IPS DF 19.7 (cell line): ENCODE measurements at regions not wholly inside any gene's neighbourhood (a gene's known extent, or its start where the extent isn't known, plus 50 kb on each side); places are given as distances from the start of the nearest gene placed in this dataset.

ENCODE experiments used
- DNase-seq: peaks from one replicate; pipeline ENCODE4 v3.0.0-alpha.2; 2013; ENCODE audit warnings: low read depth, low spot score

DNA sequence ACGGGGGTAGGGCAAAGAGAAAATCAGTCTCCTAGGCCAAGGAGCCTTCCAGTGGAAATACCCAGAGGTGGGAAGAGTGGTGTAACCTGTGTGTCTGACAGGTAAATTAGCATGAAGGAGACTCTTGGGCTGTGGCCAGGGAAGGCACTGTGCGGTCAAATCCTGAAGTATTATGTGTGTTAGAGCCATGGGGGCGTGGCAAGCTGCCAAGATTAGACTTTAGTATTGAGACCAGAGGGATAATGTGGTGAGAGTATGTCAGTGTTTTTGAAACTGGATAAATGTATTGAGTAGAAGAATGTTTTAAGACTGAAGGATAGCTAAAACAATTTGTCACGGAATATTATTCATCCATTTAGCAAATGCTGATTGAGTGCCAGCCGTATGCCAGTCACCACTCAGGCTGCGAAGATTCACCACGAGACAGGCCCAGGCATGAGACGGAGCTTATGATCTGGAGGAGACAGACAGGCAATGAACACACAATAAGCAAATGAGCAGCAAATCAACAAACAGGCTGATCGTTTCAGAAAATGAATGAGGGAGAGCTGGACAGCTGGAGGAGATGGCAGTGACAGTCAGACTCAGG, 445.9 kb downstream of the MCTP2 start:
- no peak for DNase-seq

DNA sequence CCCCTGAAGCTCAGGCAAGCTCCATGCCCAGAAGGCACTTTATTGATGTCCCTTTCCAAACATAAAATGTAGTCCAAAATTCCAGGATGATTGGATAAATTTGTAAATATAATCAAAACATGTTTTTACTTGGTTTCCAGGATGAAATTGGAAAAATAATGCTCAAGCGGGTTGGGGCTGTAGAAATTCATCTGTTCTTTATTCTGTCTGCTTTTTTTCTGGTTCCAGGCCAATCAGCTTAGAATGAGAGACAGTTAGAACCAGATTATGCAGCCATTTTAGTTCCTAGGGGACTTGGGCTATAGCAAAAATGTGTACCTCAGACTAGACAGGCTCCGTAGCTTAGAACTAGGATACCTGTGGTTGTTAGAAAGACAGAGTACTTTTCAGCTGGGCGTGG, 450.8 kb downstream of the MCTP2 start:
- no peak for DNase-seq

DNA sequence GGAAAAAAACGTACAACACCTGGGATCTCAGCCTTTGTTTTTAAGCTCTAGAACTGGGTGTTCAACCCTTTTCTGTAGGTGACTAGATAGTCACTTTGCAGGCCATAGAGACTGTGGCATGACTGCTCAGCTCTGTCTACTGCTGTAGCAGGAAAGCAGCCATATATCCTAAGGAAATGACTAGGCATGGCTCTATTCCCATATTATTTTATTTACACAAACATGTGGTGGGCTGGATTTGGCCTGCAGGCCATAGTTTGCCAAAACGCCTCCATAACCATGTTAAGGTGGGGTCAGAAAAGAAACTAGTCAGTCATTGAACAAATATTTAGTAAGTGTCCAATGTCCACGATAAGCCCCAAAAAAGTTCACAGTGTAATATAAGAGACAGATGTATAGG, 452.5 kb downstream of the MCTP2 start:
- DNase-seq: no peak

DNA sequence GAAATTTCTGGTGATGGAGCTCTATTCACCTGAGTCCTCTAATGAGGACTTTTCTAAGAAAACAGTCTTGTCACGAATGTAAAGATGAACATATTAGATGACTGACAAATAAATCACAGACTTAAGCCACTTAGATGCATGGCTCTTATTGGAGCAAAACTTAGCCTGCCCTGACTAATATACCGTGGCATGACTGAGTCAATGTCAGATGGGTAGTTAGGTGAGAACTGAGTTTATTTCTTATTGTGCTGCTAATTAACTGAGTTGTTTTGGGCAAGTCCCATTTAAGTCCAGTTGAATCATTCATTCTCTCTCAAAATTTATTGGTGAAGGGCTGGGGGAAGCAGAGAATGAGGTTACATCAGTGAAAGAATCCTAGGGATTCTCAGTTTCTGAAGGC, 459.8 kb downstream of the MCTP2 start:
- no peak for DNase-seq

DNA sequence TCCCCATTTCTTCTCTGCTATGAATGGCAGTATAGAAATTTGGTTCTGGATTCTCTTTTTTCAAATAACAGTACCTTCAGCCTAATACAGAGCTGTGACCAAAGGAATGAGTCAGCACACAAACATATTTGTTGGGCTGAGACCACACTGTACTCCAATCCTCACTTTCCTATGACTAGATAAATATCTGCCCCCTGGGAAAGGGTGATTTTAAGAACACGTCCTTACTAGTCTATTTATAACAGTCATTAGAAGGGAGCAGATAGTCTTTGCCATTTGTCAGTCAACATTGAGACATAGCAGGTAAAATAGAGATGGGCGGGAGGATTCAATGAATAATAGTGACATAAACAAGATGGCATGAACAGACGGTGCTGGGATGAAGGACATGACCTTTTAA, 461.3 kb downstream of the MCTP2 start:
- no peak for DNase-seq

DNA sequence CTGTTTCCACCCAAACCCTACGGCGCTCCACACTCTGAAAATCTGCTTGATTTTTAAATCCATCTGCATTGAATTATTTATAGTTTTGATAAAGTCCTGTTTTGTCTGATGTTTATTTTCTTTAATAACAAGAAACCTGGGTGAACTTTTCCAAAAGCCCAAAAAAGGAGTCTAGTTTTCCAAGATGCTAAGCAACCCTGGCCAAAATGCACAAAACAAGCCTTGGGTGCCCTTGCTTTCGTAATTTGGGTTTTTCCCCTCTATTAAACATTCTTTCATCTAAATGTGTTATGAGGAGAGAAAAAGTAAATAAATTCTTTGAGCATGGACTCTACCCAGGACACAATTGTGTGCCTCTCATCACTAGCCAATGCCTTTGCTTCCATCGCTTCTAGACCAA, 468.9 kb downstream of the MCTP2 start:
- no peak for DNase-seq

DNA sequence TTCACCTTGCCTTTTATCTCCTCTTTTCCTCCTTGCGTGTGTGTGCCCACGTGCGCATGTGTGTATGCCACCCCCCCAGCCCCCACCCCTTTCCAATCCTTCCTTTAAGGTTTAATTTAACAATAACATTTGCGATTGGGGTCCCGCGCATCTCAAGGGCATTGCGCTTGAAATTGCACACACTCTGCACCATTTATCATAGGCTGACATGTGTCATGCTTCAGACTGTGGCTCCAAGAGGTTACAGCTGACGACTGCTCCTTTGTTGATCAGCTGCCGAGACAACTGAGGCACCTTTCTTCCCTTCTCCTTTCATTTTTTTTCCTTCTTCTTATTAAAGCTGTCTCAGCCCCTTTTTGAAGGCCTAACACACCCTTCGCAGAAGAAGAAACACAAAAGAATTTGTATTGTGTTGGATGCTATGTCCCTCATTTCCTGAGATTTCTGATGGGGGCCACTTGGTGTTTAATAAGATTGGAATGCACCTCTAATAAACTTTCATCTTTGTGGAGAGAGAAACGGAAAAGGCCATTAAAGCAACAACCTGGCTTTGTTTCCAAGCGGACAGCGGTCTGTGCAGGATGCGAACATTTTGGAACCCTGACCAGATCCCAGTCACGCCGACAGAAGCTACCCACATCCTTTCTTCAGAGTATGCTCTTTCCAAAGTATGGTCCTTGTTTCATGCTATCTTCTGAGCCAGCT, 470.1 kb downstream of the MCTP2 start:
- no peak for DNase-seq

DNA sequence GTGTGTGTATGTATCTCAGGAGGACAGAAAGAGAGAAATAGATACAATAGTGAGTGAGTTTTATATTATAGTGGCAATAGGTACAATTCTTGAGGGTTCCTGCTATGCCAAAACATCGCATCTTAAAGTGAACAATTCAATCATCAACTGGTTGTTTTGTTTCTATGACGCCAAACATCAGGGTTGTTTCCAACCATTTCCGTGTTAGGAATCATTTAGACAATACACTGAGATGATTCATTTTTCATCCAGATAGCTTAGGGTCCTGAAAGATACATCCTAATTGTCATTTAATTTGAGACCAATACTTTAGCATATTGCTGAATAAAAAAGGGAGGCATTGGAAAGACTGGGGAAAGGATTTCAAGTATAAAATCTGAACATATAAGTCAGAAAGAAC, 472.2 kb downstream of the MCTP2 start:
- DNase-seq: no peak

DNA sequence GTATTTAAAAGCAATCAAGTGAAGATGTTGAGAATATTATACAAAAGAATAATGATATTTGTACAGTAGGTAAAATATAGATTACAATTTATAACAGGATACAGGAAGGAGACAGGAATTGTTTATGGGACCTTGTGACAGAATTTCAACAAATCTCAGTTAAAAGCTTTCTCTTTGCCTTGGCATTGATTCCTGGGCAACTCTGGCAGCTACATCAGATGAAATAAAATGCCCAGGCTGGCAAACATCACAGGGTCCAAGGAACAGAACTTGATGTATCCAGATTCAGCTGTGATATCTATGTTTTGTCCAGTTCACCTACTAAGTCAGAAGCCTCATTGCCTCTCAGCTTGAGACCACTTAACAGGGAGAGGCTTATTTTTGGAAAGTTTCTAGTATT, 473.1 kb downstream of the MCTP2 start:
- no peak for DNase-seq

DNA sequence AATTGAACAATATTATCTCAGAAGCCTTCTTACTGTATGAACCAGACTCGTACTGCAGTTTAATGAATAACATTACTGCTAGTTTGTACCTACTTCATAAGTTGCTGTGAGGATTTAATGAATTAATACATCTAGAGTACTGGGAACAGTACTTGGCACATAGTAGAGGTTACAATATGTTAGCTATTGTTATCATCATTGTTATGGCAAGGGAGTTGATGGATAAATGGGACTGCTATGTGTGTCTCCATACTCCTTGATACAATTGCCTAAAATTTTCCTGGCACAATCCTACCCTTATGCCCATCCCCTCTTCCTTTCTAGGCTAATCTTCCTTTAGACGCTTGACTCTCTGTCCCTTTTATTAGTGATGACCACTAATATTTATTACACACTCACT, 473.6 kb downstream of the MCTP2 start:
- no peak for DNase-seq

DNA sequence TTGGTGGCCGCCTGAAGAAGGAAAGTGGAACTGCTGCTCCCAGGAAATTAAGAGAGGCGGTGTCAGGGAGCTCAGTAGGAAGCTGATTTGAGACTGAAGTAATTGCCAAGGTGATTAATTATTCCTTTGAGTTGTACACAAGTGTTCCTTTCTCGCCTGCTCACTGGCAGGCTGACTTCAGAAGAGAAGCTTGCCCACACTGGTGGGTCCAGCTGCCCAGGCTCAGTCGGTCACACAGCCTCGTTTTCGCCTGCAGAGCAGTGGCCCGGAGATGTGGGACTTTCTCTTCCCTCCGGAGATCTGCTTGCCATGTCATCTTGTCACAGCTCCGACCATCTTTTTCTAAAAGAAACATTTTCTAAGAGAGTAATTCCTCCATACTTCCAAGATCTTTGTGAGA, 478.0 kb downstream of the MCTP2 start:
- DNase-seq: no peak

DNA sequence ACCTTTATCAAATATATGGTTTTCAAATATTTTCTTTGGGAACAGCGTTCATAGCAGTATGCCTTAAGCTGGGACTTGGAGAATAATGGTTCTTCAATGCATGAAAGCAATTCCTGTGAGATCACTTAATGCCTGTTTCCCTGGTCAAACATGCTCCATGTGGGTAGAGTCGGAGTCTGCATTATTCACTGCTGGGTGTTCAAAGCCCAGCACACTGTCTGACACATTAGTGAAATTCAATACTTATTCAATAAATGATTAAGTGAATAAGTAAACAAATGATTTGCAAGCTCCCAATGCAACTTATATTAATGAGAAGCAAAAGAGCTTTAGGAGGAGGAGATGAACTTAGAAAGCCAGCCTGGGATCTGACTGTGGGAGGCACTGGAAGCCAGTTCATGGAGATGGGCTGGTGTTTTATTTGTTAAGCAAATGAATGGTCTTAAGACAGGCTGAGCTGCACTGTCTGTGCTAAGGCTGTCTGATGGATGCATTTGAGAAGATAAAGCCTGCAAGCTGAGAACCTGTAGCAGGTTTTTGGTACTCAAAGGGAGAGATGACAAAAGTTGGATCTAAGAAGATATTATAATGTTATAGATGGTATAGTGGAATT, 490.8 kb downstream of the MCTP2 start:
- no peak for DNase-seq

DNA sequence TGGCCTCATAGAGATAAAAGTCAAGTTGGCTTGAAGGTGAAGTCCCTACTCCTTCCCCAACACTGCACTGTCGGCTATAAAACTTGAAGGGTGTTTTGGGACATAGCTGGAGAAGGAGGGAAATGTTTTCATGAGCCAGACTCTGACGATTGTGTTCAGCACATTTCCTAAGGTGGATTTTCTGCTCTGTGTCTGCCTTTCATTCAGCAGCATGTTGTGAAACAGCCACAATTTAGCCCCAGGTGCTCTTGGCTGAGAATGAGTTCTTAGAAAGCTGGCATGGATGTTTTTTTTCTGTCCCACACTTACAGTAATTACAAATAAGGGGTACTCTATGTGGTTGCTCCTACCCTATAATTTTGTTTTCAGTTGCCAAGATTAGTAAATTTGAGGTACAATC, 492.4 kb downstream of the MCTP2 start:
- no peak for DNase-seq

DNA sequence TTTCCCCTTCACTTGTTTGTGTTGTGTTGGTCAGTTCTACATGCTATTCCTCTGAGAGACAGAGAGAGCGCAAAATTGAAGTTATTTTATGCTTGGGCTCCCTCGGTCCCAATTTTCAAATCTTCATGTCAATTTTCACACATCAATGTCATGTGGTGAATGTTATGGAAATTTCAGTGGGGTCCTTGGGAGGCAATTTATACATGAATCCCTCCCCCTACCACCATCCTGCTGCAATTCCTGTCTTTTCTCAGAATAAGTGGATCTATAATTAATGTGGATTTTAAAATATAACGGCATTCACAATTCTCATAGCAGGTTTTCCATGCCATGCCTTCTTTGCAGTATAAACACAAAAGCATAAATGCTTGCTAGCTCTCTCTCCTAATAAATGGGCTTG, 499.9 kb downstream of the MCTP2 start:
- DNase-seq: no peak

DNA sequence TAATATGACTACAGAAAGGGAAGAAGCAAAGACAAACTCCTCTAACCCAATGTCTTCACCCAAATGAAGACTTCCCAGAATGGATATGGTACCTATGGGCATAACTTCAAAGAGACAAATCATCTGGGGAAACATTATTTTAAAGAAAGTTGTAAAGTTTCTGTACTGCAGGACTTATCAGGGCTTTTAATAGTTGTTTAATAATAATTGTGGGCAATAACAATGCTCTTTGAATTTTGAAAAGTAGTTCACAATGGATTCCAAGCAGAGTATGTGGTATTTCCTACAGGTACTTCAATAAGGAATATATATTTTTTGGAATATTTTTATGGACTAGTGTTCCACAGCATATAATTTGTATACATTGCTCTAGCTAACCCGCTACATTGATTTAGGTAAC, 503.1 kb downstream of the MCTP2 start:
- DNase-seq: no peak

DNA sequence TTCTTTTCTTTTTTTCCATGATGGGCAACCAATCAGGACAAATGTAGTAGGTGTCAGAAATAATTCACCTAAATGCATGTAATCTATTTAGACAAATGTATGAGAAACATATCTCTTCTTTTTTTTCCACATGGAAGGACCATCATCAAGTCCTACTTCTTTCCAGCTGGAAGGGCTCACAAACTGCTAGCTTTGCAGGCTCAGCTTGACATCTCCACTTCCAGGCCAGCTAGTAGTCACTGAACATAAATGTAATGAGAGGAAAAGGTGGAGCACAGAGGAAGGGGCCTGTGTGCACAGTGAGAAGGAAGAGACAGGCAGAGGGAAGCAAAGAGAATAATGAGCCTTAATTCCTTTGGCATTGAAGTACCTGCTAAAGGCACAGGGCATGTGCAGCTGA, 504.9 kb downstream of the MCTP2 start:
- no peak for DNase-seq

DNA sequence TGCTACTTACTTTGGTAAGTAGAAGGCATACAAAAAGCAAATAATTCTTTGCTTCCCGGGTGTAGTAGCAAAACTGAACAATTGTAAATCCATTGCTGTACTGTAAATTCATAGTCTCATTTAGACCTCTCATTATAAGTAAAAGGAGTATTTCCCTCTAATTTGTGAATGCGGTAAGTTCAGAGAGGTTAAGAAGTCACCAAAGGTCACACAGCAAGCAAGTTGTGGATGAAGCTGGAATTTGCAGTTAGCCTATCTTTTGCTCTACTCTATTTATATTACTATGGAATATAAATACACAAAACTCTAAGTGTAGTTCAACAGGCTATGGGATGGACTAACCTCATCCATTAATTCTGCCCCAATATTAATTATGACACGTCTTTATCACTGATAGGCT, 508.3 kb downstream of the MCTP2 start:
- no peak for DNase-seq

DNA sequence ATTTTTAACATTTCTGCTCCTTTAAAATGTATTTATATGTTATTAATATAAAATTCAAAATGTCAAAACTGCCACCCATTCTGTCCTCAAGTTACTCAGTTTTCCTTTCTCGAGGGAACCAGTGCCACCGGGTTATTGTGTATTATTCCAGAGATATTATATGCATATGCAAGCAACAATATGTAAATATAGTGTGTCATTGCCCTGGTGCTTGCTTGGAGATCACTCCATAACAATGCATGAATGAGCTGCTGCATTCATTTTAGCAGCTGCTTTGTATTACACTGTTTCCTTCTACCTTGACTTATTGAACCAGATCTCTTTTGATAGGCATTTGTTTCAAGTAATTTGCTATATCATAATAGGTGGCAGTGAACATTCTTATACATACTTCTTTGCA, 509.1 kb downstream of the MCTP2 start:
- DNase-seq: no peak

DNA sequence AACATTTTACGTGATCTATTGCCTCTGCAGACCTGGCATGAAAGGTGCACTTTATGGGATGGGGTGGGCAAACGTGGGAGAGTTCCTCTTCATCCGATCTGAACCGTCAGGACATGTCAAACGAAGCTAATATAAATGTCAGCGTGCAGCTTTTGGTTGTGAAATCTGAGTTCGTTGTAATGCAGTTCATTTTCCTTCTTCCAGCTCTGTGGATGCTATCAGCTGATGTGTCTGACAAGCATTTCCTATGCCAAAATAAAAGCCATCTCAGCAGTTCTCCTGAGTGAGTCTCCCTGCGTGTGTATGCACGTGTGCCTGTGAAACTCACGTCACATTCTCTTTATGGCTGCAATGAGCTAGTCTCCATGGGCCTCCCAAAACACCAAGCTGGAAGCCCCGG, 512.3 kb downstream of the MCTP2 start:
- DNase-seq: no peak

DNA sequence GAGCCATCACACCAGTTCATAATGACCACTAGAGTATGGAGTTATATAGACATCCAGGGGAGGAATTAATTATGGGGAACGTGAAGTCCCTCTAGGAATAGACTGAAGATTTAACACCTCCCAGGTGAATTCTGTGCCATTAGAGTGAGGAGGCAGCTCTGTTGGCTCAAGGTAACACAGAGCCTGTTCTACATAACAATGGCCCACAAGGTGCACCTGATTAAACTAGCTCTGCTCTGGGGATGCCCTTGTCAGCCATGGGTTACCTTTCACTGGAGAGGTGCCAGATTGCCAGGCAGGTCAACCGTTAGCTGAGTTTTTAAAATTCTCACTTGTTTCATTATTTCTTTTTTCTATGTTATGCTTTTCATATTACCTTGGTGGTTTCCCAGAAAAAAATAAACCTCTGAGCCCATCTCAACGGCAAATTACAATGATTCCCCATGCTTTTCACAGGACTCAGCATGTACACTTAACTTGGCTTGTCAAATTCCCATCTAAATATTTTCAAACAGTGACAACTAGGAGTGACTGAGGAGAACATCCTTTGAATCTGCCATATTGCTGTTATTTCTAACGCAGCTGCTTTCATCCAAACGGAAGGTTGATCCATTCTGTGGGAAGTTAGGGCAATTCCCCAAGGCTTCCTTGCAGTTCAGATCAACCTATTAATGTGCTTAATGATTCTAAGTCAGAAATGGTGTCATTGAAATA, 512.9 kb downstream of the MCTP2 start:
- DNase-seq: peak; percentile 50

DNA sequence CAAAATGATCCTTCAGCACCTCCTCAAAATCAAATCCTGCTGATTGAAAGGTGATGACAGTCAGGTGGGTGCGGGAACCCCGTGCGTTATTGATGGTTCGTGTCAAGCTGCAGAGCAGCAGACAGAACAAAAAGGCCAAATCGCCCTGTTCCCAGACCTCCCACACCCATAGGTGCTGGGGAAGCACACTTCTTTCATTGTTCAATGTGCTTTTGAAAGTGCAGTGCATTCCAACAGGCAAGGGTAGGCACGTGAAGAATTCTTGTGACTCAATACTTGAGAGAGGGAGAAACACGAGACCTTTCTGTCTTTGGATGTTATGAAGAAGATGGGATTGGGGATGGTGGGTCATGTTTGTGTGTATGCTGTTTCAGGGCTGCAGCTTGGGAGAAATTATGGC, 514.0 kb downstream of the MCTP2 start:
- no peak for DNase-seq

DNA sequence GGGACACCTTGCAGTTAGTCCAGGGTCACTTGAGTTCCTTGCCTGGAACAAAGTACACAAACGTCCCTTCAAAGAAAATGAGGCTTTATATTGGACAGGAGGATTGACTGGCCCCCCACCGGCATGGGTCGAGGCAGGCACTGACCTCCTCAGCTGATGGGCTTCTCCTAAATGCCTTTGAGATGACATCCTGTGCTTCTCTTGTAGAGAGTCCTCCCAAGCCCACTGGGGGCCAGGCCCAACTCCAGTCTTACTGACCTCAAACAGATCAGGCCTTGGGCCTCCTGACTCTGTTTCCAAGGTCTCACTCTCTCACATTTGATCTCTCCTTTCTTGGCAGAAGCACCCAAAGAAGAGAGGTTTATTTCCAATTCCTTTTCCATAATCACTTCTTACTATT, 516.1 kb downstream of the MCTP2 start:
- DNase-seq: no peak
